ENCODE measurements at regions not wholly inside any gene's neighbourhood (a gene's known extent, or its start where the extent isn't known, plus 50 kb on each side); places are given as distances from the start of the nearest gene placed in this dataset.

- no peak for DNase-seq
These were observed 89.1 kb downstream of the HS1BP3 start for GRCh38 chr2:20561637-20562454.

- no peak for DNase-seq
These were observed 88.2 kb downstream of the HS1BP3 start for GRCh38 chr2:20562540-20563225.

- DNase-seq = no peak
These were observed 87.6 kb downstream of the HS1BP3 start for GRCh38 chr2:20563251-20563650.

- DNase-seq = no peak
These were observed 87.1 kb downstream of the HS1BP3 start for GRCh38 chr2:20563833-20564232.

- no peak for DNase-seq
These were observed 85.7 kb downstream of the HS1BP3 start for GRCh38 chr2:20565101-20565622.

GRCh38 chr2:20565623-20566236 is 85.2 kb downstream of the HS1BP3 start:
- no peak for DNase-seq

- DNase-seq = no peak
These were observed 84.6 kb downstream of the HS1BP3 start for GRCh38 chr2:20566331-20566730.

GRCh38 chr2:20567159-20567925 is 83.6 kb downstream of the HS1BP3 start:
- DNase-seq = no peak
